K562 (cell line): ENCODE measurements at regions not wholly inside any gene's neighbourhood (a gene's known extent, or its start where the extent isn't known, plus 50 kb on each side); places are given as distances from the start of the nearest gene placed in this dataset.

Experiments used
- CBFA2T3 ChIP-seq: fragments of 450-650 bp; IDR thresholded peaks from 2 replicates; pipeline ENCODE4 v1.6.1; 2017
- CHCHD3 ChIP-seq: fragments of 250-450 bp; sonication (Bioruptor Pico); IDR thresholded peaks from 2 replicates; pipeline ENCODE4 v2.1.2; 2022; ENCODE audit warnings: mild to moderate bottlenecking
- GATAD2A ChIP-seq: fragments of 450-650 bp; IDR thresholded peaks from 2 replicates; pipeline ENCODE4 v1.6.1; 2017
- KDM5B ChIP-seq: fragments of 200-600 bp; sonication (generic); IDR thresholded peaks from 2 replicates; pipeline ENCODE4 v1.6.1; 2012; ENCODE audit warnings: low read depth, mild to moderate bottlenecking, moderate library complexity, low read length, control low read depth, inconsistent platforms; ENCODE audit not compliant: insufficient replicate concordance
- NFE2 ChIP-seq: IDR thresholded peaks from 2 replicates; pipeline ENCODE4 v1.6.1; 2014; ENCODE audit warnings: antibody characterized with exemption, low read depth
- RFX1 ChIP-seq: fragments of 450-650 bp; IDR thresholded peaks from 2 replicates; pipeline ENCODE4 v1.6.1; 2016; ENCODE audit warnings: mild to moderate bottlenecking, moderate library complexity
- RUNX1 ChIP-seq: sonication (generic); IDR thresholded peaks from 2 replicates; pipeline ENCODE4 v1.6.1; 2016; ENCODE audit warnings: antibody characterized with exemption, low read depth
- SLC30A9 ChIP-seq: fragments of 250-450 bp; sonication (Bioruptor Pico); IDR thresholded peaks from 2 replicates; pipeline ENCODE4 v1.8.0; 2022; ENCODE audit warnings: mild to moderate bottlenecking, moderate library complexity
- ZBED1 ChIP-seq: IDR thresholded peaks from 2 replicates; pipeline ENCODE4 v1.6.1; 2014
- ZNF408 ChIP-seq: fragments of 250-450 bp; sonication (Bioruptor Pico); IDR thresholded peaks from 2 replicates; pipeline ENCODE4 v1.4.0; 2020; ENCODE audit warnings: low read depth, mild to moderate bottlenecking, moderate library complexity
- ZNF77 ChIP-seq: fragments of 250-450 bp; sonication (Bioruptor Pico); IDR thresholded peaks from 2 replicates; pipeline ENCODE4 v1.5.0; 2020
- TF ChIP-seq, protein P1 (sequence below): fragments of 250-450 bp; sonication (Bioruptor Pico); IDR thresholded peaks from 2 replicates; pipeline ENCODE4 v1.5.0; 2021; ENCODE audit warnings: mild to moderate bottlenecking, borderline replicate concordance
- TF ChIP-seq, protein P2 (sequence below): fragments of 450-650 bp; formaldehyde crosslinking; IDR thresholded peaks from 2 replicates; pipeline ENCODE4 v1.4.0; 2020; ENCODE audit warnings: mild to moderate bottlenecking
- TF ChIP-seq, protein P3 (sequence below): sonication (generic); formaldehyde crosslinking; IDR thresholded peaks from 2 replicates; pipeline ENCODE4 v1.8.1; 2023; ENCODE audit warnings: mild to moderate bottlenecking, missing genetic modification reagents
- TF ChIP-seq, protein P4 (sequence below): sonication (generic); formaldehyde crosslinking; IDR thresholded peaks from 2 replicates; pipeline ENCODE4 v1.8.0; 2023; ENCODE audit warnings: missing genetic modification reagents, mild to moderate bottlenecking, borderline replicate concordance
- TF ChIP-seq, protein P5 (sequence below): sonication (generic); formaldehyde crosslinking; IDR thresholded peaks from 2 replicates; pipeline ENCODE4 v1.8.1; 2022; ENCODE audit warnings: missing genetic modification reagents

DNA sequence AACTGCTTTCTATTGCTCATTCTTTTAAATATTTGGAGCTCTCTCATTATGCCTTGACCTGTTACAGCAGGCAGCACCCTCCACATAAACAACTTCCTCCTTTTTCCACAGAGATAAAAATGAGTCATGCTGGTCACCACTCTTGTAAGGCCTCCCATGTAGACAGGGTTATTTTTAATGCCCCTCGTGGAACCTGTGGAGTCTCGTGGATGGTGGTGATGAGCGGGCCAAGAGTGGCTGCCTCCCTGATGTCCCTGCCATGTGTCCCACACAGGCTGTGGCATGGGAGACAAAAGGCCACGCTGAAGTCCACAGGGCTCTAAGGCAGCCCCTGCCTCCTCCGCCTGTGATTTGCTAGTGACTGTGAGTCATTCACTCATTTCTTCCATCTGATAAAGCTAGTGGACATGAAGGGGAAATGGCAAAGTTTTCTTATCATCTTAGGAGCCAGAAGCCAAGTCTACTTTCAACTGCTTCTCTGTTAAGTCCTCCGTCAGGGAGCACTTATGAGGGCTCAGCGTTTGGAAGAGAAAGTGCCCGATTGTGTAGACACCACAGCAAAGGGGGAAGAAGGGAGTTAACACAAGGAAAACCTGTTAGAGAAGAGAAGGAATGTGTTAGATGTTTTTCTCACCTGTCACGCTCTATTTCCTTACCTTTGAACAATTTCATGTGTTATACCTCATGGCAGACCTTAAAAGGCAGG is 121.6 kb upstream of the FAT1 start (continued):
- TF ChIP-seq, protein P1, sequence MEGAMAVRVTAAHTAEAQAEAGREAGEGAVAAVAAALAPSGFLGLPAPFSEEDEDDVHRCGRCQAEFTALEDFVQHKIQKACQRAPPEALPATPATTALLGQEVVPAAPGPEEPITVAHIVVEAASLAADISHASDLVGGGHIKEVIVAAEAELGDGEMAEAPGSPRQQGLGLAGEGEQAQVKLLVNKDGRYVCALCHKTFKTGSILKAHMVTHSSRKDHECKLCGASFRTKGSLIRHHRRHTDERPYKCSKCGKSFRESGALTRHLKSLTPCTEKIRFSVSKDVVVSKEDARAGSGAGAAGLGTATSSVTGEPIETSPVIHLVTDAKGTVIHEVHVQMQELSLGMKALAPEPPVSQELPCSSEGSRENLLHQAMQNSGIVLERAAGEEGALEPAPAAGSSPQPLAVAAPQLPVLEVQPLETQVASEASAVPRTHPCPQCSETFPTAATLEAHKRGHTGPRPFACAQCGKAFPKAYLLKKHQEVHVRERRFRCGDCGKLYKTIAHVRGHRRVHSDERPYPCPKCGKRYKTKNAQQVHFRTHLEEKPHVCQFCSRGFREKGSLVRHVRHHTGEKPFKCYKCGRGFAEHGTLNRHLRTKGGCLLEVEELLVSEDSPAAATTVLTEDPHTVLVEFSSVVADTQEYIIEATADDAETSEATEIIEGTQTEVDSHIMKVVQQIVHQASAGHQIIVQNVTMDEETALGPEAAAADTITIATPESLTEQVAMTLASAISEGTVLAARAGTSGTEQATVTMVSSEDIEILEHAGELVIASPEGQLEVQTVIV (CRISPR knock-in tag) = no peak
- TF ChIP-seq RFX1 (no peak), CBFA2T3 (peak; percentile 78), CHCHD3 (CRISPR knock-in tag) (no peak), KDM5B (peak; percentile 66), GATAD2A (peak; percentile 92), ZNF77 (CRISPR knock-in tag) (no peak), RUNX1 (no peak), ZNF408 (CRISPR knock-in tag) (no peak), ZBED1 (no peak), SLC30A9 (CRISPR knock-in tag) (no peak), NFE2 (peak; percentile 47; the same call in 1 of the 2 replicates)
- TF ChIP-seq, protein P2, sequence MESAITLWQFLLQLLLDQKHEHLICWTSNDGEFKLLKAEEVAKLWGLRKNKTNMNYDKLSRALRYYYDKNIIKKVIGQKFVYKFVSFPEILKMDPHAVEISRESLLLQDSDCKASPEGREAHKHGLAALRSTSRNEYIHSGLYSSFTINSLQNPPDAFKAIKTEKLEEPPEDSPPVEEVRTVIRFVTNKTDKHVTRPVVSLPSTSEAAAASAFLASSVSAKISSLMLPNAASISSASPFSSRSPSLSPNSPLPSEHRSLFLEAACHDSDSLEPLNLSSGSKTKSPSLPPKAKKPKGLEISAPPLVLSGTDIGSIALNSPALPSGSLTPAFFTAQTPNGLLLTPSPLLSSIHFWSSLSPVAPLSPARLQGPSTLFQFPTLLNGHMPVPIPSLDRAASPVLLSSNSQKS (CRISPR knock-in tag) = no peak
- TF ChIP-seq, protein P3, sequence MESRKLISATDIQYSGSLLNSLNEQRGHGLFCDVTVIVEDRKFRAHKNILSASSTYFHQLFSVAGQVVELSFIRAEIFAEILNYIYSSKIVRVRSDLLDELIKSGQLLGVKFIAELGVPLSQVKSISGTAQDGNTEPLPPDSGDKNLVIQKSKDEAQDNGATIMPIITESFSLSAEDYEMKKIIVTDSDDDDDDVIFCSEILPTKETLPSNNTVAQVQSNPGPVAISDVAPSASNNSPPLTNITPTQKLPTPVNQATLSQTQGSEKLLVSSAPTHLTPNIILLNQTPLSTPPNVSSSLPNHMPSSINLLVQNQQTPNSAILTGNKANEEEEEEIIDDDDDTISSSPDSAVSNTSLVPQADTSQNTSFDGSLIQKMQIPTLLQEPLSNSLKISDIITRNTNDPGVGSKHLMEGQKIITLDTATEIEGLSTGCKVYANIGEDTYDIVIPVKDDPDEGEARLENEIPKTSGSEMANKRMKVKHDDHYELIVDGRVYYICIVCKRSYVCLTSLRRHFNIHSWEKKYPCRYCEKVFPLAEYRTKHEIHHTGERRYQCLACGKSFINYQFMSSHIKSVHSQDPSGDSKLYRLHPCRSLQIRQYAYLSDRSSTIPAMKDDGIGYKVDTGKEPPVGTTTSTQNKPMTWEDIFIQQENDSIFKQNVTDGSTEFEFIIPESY (CRISPR knock-in tag) = no peak; the same call in 1 of the 2 replicates
- TF ChIP-seq, protein P4, sequence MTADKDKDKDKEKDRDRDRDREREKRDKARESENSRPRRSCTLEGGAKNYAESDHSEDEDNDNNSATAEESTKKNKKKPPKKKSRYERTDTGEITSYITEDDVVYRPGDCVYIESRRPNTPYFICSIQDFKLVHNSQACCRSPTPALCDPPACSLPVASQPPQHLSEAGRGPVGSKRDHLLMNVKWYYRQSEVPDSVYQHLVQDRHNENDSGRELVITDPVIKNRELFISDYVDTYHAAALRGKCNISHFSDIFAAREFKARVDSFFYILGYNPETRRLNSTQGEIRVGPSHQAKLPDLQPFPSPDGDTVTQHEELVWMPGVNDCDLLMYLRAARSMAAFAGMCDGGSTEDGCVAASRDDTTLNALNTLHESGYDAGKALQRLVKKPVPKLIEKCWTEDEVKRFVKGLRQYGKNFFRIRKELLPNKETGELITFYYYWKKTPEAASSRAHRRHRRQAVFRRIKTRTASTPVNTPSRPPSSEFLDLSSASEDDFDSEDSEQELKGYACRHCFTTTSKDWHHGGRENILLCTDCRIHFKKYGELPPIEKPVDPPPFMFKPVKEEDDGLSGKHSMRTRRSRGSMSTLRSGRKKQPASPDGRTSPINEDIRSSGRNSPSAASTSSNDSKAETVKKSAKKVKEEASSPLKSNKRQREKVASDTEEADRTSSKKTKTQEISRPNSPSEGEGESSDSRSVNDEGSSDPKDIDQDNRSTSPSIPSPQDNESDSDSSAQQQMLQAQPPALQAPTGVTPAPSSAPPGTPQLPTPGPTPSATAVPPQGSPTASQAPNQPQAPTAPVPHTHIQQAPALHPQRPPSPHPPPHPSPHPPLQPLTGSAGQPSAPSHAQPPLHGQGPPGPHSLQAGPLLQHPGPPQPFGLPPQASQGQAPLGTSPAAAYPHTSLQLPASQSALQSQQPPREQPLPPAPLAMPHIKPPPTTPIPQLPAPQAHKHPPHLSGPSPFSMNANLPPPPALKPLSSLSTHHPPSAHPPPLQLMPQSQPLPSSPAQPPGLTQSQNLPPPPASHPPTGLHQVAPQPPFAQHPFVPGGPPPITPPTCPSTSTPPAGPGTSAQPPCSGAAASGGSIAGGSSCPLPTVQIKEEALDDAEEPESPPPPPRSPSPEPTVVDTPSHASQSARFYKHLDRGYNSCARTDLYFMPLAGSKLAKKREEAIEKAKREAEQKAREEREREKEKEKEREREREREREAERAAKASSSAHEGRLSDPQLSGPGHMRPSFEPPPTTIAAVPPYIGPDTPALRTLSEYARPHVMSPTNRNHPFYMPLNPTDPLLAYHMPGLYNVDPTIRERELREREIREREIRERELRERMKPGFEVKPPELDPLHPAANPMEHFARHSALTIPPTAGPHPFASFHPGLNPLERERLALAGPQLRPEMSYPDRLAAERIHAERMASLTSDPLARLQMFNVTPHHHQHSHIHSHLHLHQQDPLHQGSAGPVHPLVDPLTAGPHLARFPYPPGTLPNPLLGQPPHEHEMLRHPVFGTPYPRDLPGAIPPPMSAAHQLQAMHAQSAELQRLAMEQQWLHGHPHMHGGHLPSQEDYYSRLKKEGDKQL (CRISPR knock-in tag) = no peak
- TF ChIP-seq, protein P5, sequence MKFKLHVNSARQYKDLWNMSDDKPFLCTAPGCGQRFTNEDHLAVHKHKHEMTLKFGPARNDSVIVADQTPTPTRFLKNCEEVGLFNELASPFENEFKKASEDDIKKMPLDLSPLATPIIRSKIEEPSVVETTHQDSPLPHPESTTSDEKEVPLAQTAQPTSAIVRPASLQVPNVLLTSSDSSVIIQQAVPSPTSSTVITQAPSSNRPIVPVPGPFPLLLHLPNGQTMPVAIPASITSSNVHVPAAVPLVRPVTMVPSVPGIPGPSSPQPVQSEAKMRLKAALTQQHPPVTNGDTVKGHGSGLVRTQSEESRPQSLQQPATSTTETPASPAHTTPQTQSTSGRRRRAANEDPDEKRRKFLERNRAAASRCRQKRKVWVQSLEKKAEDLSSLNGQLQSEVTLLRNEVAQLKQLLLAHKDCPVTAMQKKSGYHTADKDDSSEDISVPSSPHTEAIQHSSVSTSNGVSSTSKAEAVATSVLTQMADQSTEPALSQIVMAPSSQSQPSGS (CRISPR knock-in tag) = no peak
